ENCODE measurements at regions not wholly inside any gene's neighbourhood (a gene's known extent, or its start where the extent isn't known, plus 50 kb on each side); places are given as distances from the start of the nearest gene placed in this dataset.

DNA sequence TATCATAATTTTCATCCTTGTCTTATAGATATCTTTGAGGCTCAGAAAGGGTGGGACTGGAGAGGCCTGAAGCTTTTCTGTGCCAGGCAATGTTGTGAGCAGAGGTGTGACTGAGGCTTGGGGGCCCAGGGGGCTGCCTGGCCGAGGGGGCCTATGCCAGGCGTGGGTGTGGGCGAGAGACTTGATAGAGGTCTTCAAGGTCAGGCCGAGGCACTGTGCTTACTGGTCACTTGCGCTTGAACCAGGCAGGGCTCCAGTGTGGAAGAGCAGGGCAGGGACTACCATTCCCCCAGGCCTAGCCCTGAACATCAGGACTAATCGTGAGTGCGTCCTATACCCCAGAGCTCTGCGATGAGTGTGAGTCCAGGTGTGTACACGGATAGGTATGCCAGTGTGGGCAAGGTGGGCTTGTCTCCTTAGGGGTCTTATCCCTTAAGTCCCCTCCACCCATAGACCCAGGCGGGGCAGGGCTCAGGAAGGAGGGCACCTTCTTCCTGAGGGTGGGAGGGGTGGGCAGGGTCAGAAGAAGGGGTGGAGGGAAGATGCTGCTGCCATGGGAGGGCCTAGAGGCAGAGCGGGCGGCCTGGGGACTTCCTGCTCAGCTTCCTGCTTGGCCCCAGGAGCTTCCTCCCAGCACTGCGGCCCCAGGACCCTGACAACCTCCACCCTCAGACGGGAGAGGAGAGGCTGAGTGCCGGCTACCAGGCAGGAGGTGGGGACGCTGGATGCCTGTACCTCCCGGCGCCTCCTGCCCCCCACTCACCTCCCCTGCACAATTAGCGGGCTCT, 84.7 kb downstream of the LINGO1 start:
- no peak for TF ChIP-seq CTCF (IDR thresholded peaks at IDR 0.05)
- no peak for TF ChIP-seq POLR2A (IDR thresholded peaks at IDR 0.05)
